ENCODE measurements at regions not wholly inside any gene's neighbourhood (a gene's known extent, or its start where the extent isn't known, plus 50 kb on each side); places are given as distances from the start of the nearest gene placed in this dataset.

DNA sequence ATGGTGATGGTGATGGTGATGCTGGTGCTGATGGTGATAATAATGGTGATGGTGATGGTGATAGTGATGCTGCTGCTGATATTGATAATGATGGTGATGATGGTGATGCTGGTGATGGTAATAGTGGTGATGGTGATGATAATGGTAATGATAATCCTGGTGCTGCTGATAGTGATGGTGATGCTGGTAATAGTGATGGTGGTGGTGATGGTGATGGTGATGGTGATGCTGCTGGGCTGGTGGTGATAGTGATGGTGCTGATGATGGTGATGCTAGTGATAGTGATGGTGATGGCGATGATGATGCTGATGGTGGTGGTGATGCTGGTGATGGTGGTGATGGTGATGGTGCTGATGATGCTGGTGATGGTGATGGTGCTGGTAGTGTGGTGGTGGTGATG is 58.4 kb upstream of the IGSF21 start:
- H3K9me3 ChIP-seq, result no peaks in the 10 kb centered on the region
- H3K27ac ChIP-seq, result no peak overlapping the region
- H3K4me1 ChIP-seq, result no peaks in the 10 kb centered on the region
- intact Hi-C loops (cut with DNase I; ENCODE audit: low total_unique reads), result no loop called here
- TF ChIP-seq, protein P1, sequence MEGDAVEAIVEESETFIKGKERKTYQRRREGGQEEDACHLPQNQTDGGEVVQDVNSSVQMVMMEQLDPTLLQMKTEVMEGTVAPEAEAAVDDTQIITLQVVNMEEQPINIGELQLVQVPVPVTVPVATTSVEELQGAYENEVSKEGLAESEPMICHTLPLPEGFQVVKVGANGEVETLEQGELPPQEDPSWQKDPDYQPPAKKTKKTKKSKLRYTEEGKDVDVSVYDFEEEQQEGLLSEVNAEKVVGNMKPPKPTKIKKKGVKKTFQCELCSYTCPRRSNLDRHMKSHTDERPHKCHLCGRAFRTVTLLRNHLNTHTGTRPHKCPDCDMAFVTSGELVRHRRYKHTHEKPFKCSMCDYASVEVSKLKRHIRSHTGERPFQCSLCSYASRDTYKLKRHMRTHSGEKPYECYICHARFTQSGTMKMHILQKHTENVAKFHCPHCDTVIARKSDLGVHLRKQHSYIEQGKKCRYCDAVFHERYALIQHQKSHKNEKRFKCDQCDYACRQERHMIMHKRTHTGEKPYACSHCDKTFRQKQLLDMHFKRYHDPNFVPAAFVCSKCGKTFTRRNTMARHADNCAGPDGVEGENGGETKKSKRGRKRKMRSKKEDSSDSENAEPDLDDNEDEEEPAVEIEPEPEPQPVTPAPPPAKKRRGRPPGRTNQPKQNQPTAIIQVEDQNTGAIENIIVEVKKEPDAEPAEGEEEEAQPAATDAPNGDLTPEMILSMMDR (IDR thresholded peaks at IDR 0.05), result no peak
- TF ChIP-seq POLR2A (IDR thresholded peaks at IDR 0.05), result no peak
- no peak for TF ChIP-seq POLR2AphosphoS5 (IDR thresholded peaks at IDR 0.05)
- DNase-seq (ENCODE audit: low spot score in 2 of 2), result no peak
- H3K36me3 ChIP-seq, result no peaks in the 10 kb centered on the region
- no peak overlapping the region for H3K4me3 ChIP-seq
- H3K27me3 ChIP-seq, result peaks cover 0 to 17% of the 10 kb centered on the region in 2 donors

DNA sequence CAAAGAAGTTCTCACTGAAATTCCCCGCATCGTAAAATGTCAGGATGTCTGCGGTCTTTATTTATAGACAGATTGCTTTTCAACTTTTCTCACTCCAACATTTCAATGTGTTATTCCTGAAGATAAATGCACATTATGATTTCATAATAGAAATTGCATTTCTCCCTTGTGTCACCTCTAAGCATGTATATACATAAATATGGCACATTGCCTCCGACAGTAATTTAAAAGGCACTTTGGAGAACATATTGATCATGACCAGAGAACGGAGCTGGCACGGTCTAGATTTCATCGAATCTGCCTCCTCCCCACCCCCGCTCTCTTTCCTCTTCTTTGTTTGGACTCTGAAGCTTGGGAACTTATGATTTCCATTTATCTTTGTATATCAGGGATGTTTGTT is 54.9 kb upstream of the IGSF21 start:
- Histone ChIP-seq H3K27me3 (peaks cover 0 to 26% of the 10 kb centered on the region in 2 donors), H3K4me1 (no peaks in the 10 kb centered on the region), H3K27ac (no peak overlapping the region), H3K4me3 (no peak overlapping the region), H3K36me3 (no peaks in the 10 kb centered on the region), H3K9me3 (no peaks in the 10 kb centered on the region)
- TF ChIP-seq, protein P1 (IDR thresholded peaks at IDR 0.05), result no peak
- DNase-seq (ENCODE audit: low spot score in 2 of 2), result no peak
- intact Hi-C loops (cut with DNase I; ENCODE audit: low total_unique reads), result no loop called here

DNA sequence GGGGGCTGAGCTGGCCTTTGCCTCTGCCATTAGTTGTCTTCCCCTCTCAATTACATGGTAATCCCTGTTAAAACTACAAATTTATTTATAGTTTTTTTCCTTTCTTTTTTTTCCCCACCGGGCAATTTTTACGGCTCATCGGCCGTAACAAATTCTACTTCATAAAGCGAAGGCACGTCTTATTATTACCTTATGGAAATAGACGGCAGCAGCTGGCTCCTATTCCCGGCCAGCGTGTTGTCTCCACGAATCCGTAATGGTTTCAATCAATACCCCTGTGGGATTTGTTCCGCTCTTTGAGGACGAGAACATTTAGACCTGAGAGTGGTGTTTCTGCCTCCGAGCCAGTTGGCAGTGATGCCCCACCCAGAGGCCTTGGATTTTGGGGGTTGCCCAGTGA is 52.4 kb upstream of the IGSF21 start:
- no peak for TF ChIP-seq POLR2A (IDR thresholded peaks at IDR 0.05)
- no peak for TF ChIP-seq POLR2AphosphoS5 (IDR thresholded peaks at IDR 0.05)
- TF ChIP-seq, protein P1 (IDR thresholded peaks at IDR 0.05), result no peak
- no peaks in the 10 kb centered on the region for H3K36me3 ChIP-seq
- no peaks in the 10 kb centered on the region for H3K9me3 ChIP-seq
- H3K27ac ChIP-seq, result no peak overlapping the region
- H3K4me1 ChIP-seq, result no peaks in the 10 kb centered on the region
- DNase-seq (ENCODE audit: low spot score in 2 of 2), result no peak
- no peak overlapping the region for H3K4me3 ChIP-seq
- H3K27me3 ChIP-seq, result peaks cover 0 to 48% of the 10 kb centered on the region in 2 donors
- intact Hi-C loops (cut with DNase I; ENCODE audit: low total_unique reads), result no loop called here

DNA sequence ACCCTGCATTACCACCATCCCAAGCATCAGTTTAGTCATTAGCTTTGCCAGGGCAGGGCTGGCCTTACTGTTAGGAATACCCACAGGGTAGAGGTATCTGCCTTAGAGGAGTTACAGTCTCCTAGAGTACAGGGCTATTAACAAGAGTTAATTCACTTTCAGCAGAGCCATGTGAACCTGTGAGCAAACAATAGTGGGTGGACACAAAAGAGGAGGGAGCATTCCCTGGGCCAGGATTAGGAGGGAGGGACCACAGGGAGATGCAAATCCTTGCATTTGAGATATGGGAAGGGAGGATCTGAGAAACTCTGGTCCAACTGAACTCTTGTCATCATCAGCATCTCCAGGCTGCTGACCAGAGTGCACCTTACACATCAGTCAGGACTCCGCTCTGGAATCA is 51.1 kb upstream of the IGSF21 start:
- Histone ChIP-seq H3K4me1 (no peaks in the 10 kb centered on the region), H3K4me3 (no peak overlapping the region), H3K9me3 (no peaks in the 10 kb centered on the region), H3K27me3 (peaks cover 0 to 53% of the 10 kb centered on the region in 2 donors), H3K27ac (no peak overlapping the region), H3K36me3 (no peaks in the 10 kb centered on the region)
- intact Hi-C loops (cut with DNase I; ENCODE audit: low total_unique reads), result no loop called here
- TF ChIP-seq POLR2AphosphoS5 (IDR thresholded peaks at IDR 0.05) (no peak), POLR2A (IDR thresholded peaks at IDR 0.05) (no peak)
- TF ChIP-seq, protein P1 (IDR thresholded peaks at IDR 0.05), result no peak
- DNase-seq (ENCODE audit: low spot score in 2 of 2), result no peak

DNA sequence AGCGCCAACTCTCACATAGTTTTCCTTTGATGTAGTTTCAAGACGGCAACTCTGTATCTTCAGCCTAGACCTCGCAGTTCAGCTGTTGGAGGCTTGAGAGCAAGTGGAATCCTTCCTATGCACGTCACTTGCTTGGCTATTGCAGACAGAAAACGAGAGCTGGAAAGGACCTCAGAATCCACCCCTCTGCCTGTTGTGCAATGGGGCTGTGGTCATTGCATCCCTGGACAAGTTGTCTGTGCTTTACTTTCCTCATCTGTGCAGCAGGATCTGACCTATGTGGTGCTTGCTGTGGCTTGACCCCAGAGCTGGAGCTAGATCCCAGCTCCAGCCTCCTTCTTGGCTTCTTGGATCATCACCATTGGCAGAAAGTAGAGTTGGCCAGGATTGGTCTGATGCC is 50.0 kb upstream of the IGSF21 start:
- Histone ChIP-seq H3K36me3 (no peaks in the 10 kb centered on the region), H3K4me1 (no peaks in the 10 kb centered on the region), H3K4me3 (no peak overlapping the region), H3K27ac (no peak overlapping the region), H3K9me3 (no peaks in the 10 kb centered on the region), H3K27me3 (peaks cover 0 to 53% of the 10 kb centered on the region in 2 donors)
- TF ChIP-seq POLR2AphosphoS5 (IDR thresholded peaks at IDR 0.05), result no peak
- no peak for TF ChIP-seq POLR2A (IDR thresholded peaks at IDR 0.05)
- TF ChIP-seq, protein P1 (IDR thresholded peaks at IDR 0.05), result no peak
- intact Hi-C loops (cut with DNase I; ENCODE audit: low total_unique reads), result no loop called here
- no peak for DNase-seq (ENCODE audit: low spot score in 2 of 2)

All from breast epithelium (tissue), 4 donors.